D721Med (cell line): ENCODE measurements at regions not wholly inside any gene's neighbourhood (a gene's known extent, or its start where the extent isn't known, plus 50 kb on each side); places are given as distances from the start of the nearest gene placed in this dataset.

Experiments
- DNase-seq: peaks from one replicate; pipeline ENCODE4 v3.0.0; 2011; ENCODE audit warnings: low spot score; ENCODE audit not compliant: insufficient read length
- FAIRE-seq: peaks from 2 replicates; lab custom pipeline; 2011; peaks lifted over from hg19 to GRCh38; lab: Jason Lieb, UNC
- CTCF ChIP-seq: IDR thresholded peaks from 2 replicates; pipeline ENCODE4 v1.5.1; 2012; ENCODE audit warnings: mild to moderate bottlenecking, control low read depth; ENCODE audit not compliant: insufficient read depth; ENCODE audit errors: missing control alignments

- peak; percentile 85 for DNase-seq
- peak; percentile 93 for TF ChIP-seq CTCF
- FAIRE-seq, result no peak
Observed at GRCh38 chr7:35537067-35538023, 157.6 kb downstream of the HERPUD2 start.

GRCh38 chr7:35536396-35536826, 158.5 kb downstream of the HERPUD2 start:
- DNase-seq (no peak), FAIRE-seq (no peak)
- no peak for TF ChIP-seq CTCF

GRCh38 chr7:35533902-35534301, 161.0 kb downstream of the HERPUD2 start:
- FAIRE-seq, result no peak

GRCh38 chr7:35530124-35531109, 164.5 kb downstream of the HERPUD2 start:
- DNase-seq (no peak), FAIRE-seq (no peak)
- no peak for TF ChIP-seq CTCF

More at GRCh38 chr7:35533902-35534301, 161.0 kb downstream of the HERPUD2 start:
- DNase-seq, result no peak
- no peak for TF ChIP-seq CTCF

GRCh38 chr7:35529713-35530112, 165.2 kb downstream of the HERPUD2 start:
- no peak for DNase-seq
- TF ChIP-seq CTCF, result no peak
- FAIRE-seq, result no peak

GRCh38 chr7:35528381-35528977, 166.5 kb downstream of the HERPUD2 start:
- FAIRE-seq, result no peak
- DNase-seq, result no peak
- no peak for TF ChIP-seq CTCF
